Endodermal cell (in vitro differentiated cells): ENCODE measurements at regions not wholly inside any gene's neighbourhood (a gene's known extent, or its start where the extent isn't known, plus 50 kb on each side); places are given as distances from the start of the nearest gene placed in this dataset.

Experiments
- DNase-seq: peaks from one replicate; pipeline ENCODE4 v3.0.0-alpha.2; 2017
- H3K27ac ChIP-seq: 2 replicates; pipeline ENCODE4 v1.5.1; 2013; ENCODE audit warnings: mild to moderate bottlenecking, low read depth, low read length, moderate library complexity
- H3K27me3 ChIP-seq: 2 replicates; pipeline ENCODE4 v1.6.1; 2013; ENCODE audit warnings: mild to moderate bottlenecking, low read length, moderate library complexity; ENCODE audit not compliant: insufficient read depth, control insufficient read depth, poor library complexity, severe bottlenecking
- H3K36me3 ChIP-seq: 2 replicates; pipeline ENCODE4 v1.7.0; 2013; ENCODE audit warnings: mild to moderate bottlenecking, low read length, moderate library complexity; ENCODE audit not compliant: control insufficient read depth, insufficient read depth
- H3K4me1 ChIP-seq: one replicate; pipeline ENCODE4 v1.7.0; 2013; ENCODE audit warnings: low read length; ENCODE audit not compliant: control insufficient read depth, insufficient read depth
- H3K4me3 ChIP-seq: 2 replicates; pipeline ENCODE4 v1.5.1; 2013; ENCODE audit warnings: mild to moderate bottlenecking, low read length, moderate library complexity
- H3K9ac ChIP-seq: 2 replicates; pipeline ENCODE4 v1.6.1; 2013; ENCODE audit warnings: mild to moderate bottlenecking, low read length, moderate library complexity; ENCODE audit not compliant: poor library complexity, severe bottlenecking; ENCODE audit errors: extremely low read depth
- H3K9me3 ChIP-seq: 2 replicates; pipeline ENCODE4 v1.6.1; 2013; ENCODE audit warnings: mild to moderate bottlenecking, low read length, moderate library complexity; ENCODE audit not compliant: control insufficient read depth
- H3K27ac Mint-ChIP-seq: 2 replicates; pipeline ENCODE4 v1.8.0; 2020; ENCODE audit warnings: mixed read lengths
- H3K27me3 Mint-ChIP-seq: 2 replicates; pipeline ENCODE4 v1.8.0; 2021; ENCODE audit warnings: mild to moderate bottlenecking, mixed read lengths; ENCODE audit not compliant: insufficient read depth
- H3K36me3 Mint-ChIP-seq: 2 replicates; pipeline ENCODE4 v1.8.0; 2020; ENCODE audit warnings: low read depth, mixed read lengths
- H3K4me1 Mint-ChIP-seq: 2 replicates; pipeline ENCODE4 v1.8.0; 2020; ENCODE audit warnings: mixed read lengths
- H3K4me3 Mint-ChIP-seq: 2 replicates; pipeline ENCODE4 v1.8.0; 2020; ENCODE audit warnings: mild to moderate bottlenecking, moderate library complexity, mixed read lengths
- H3K9me3 Mint-ChIP-seq: 2 replicates; pipeline ENCODE4 v1.8.0; 2020; ENCODE audit warnings: mild to moderate bottlenecking, mixed read lengths
- CTCF ChIP-seq: fragments of 200-600 bp; sonication (generic); conservative IDR thresholded peaks from 2 replicates; pipeline ENCODE4 v1.5.0; 2021; ENCODE audit warnings: antibody characterized with exemption, mild to moderate bottlenecking
- WGBS, 2 experiments: methylation state at CpG; one replicate each; pipeline versions ENCODE4 v1.1.5 to v1.1.7; 2013; ENCODE audit warnings: missing lambda C conversion rate in 2 of 2, mixed read lengths in 1 of 2; ENCODE audit not compliant: insufficient coverage in 1 of 2, insufficient read length in 1 of 2; 5-methylcytosine and 5-hydroxymethylcytosine counted together

GRCh38 chr4:84189144-84189543 lies 309.9 kb downstream of the NKX6-1 start:
- Mint-ChIP-seq H3K27me3 (no peaks in the 10 kb centered on the region), H3K36me3 (no peaks in the 10 kb centered on the region), H3K9me3 (no peaks in the 10 kb centered on the region), H3K4me1 (peaks cover 1% of the 10 kb centered on the region), H3K27ac (no peak overlapping the region), H3K4me3 (no peak overlapping the region)
- H3K4me1 ChIP-seq = no peaks in the 10 kb centered on the region
- no peak for TF ChIP-seq CTCF
- no peaks in the 10 kb centered on the region for H3K27me3 ChIP-seq
- no peaks in the 10 kb centered on the region for H3K36me3 ChIP-seq
- no peaks in the 10 kb centered on the region for H3K9me3 ChIP-seq
- no peak overlapping the region for H3K9ac ChIP-seq
- no peak for DNase-seq
- H3K4me3 ChIP-seq = no peak overlapping the region
- H3K27ac ChIP-seq = no peak overlapping the region
- WGBS, 2 experiments = 57 to 76% methylated on average over 1 of the region's 1 CpG

GRCh38 chr4:84179409-84179808 lies 319.7 kb downstream of the NKX6-1 start:
- Mint-ChIP-seq H3K4me1 (no peaks in the 10 kb centered on the region), H3K9me3 (no peaks in the 10 kb centered on the region), H3K4me3 (no peak overlapping the region), H3K27me3 (no peaks in the 10 kb centered on the region), H3K27ac (no peak overlapping the region), H3K36me3 (no peaks in the 10 kb centered on the region)
- H3K27me3 ChIP-seq = no peaks in the 10 kb centered on the region
- no peaks in the 10 kb centered on the region for H3K9me3 ChIP-seq
- H3K4me1 ChIP-seq = no peaks in the 10 kb centered on the region
- no peak overlapping the region for H3K9ac ChIP-seq
- H3K4me3 ChIP-seq = no peak overlapping the region
- TF ChIP-seq CTCF = no peak
- H3K27ac ChIP-seq = no peak overlapping the region
- no peak for DNase-seq
- H3K36me3 ChIP-seq = no peaks in the 10 kb centered on the region
- 100% methylated on average over 2 of the region's 2 CpGs; no CpG with 5 or more reads in 1 of the 2 experiments for WGBS, 2 experiments

- DNase-seq = no peak
- H3K27ac ChIP-seq = no peak overlapping the region
- no peaks in the 10 kb centered on the region for H3K27me3 ChIP-seq
- Mint-ChIP-seq H3K27ac (no peak overlapping the region), H3K4me1 (no peaks in the 10 kb centered on the region), H3K9me3 (no peaks in the 10 kb centered on the region), H3K36me3 (no peaks in the 10 kb centered on the region), H3K4me3 (no peak overlapping the region), H3K27me3 (no peaks in the 10 kb centered on the region)
- H3K9ac ChIP-seq = no peak overlapping the region
- TF ChIP-seq CTCF = no peak
- no peak overlapping the region for H3K4me3 ChIP-seq
- no peaks in the 10 kb centered on the region for H3K4me1 ChIP-seq
- 86 to 96% methylated on average over 4 to 5 of the region's 5 CpGs for WGBS, 2 experiments
- no peaks in the 10 kb centered on the region for H3K9me3 ChIP-seq
- H3K36me3 ChIP-seq = no peaks in the 10 kb centered on the region
Measured at GRCh38 chr4:84177831-84178542, 321.1 kb downstream of the NKX6-1 start.
